Epithelial cell of prostate (primary cell): ENCODE measurements at regions not wholly inside any gene's neighbourhood (a gene's known extent, or its start where the extent isn't known, plus 50 kb on each side); places are given as distances from the start of the nearest gene placed in this dataset.

ENCODE experiments used
- DNase-seq: peaks from one replicate; pipeline ENCODE4 v3.0.0-alpha.2; 2011; ENCODE audit warnings: low read depth, low spot score
- H3K27ac ChIP-seq: fragments of 450-650 bp; 2 replicates; pipeline ENCODE4 v1.5.1; 2017; ENCODE audit warnings: mild to moderate bottlenecking

DNA sequence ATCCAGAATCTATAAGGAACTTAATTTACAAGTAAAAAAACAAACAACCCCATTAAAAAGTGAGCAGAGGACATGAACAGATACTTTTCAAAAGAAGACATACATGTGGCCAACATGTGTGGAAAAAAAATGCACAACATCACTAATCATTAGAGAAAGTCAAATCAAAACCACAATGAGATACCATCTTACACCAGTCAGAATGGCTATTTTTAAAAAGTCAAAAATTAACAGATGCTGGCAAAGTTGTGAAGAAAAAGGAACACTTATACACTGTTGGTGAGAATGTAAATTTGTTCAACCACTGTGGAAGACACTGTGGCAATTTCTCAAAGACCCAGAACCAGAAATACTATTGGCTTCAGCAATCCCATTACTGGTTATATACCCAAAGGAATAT lies 830.0 kb upstream of the ALCAM start:
- no peak for DNase-seq
- H3K27ac ChIP-seq: no peak overlapping the region

- H3K27ac ChIP-seq: no peak overlapping the region
Measured at GRCh38 chr3:104537323-104537722, 829.4 kb upstream of the ALCAM start.

DNA sequence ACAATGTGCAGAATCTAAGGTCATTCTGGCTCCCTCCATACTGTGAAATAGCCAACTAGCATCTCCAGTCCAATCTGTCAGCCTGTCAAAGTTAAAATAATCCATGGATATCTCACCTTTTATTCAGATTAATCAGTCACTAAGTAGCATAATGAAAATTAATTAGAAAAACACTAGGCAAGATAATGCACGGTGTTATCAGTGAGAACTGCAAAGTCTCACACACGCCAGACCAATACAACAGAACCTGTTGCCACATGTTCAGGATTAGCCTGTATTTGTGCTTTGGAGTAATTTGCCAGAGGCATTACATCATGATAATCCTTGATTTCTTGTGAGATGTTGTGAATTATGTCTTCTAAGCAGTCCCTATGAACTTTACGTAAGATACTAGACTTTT lies 820.4 kb upstream of the ALCAM start:
- no peak for DNase-seq

More at GRCh38 chr3:104537323-104537722, 829.4 kb upstream of the ALCAM start:
- no peak for DNase-seq

GRCh38 chr3:104547031-104547430 lies 819.7 kb upstream of the ALCAM start:
- no peak overlapping the region for H3K27ac ChIP-seq
- DNase-seq: no peak

More for the DNA sequence above, 820.4 kb upstream of the ALCAM start:
- no peak overlapping the region for H3K27ac ChIP-seq

- no peak for DNase-seq
- H3K27ac ChIP-seq: no peak overlapping the region
Measured at GRCh38 chr3:104548401-104548800, 818.3 kb upstream of the ALCAM start.

GRCh38 chr3:104549099-104549714 lies 817.5 kb upstream of the ALCAM start:
- DNase-seq: no peak
- no peak overlapping the region for H3K27ac ChIP-seq

DNA sequence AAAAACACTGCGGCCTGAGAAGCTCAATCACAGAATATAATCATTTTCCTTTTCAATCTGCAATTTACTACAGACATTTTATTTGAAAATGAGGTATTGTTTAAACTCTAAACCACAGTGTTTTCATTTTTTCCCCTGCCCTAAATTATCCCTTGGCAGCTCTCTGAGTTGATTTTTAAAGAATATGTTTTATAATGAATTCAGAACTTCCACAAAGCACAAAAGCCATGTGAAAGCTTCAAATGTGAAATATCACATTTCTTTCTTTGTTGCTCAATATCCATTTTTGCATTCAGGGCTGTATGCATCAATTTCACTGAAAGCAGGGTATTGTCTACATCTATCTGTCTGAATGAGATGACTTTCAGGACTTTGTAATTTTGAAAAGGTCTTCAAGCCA lies 813.6 kb upstream of the ALCAM start:
- no peak for DNase-seq
- H3K27ac ChIP-seq: no peak overlapping the region

- no peak overlapping the region for H3K27ac ChIP-seq
- DNase-seq: no peak
Measured at GRCh38 chr3:104554425-104554824, 812.3 kb upstream of the ALCAM start.

- DNase-seq: no peak
- H3K27ac ChIP-seq: no peak overlapping the region
Measured at GRCh38 chr3:104555728-104556127, 811.0 kb upstream of the ALCAM start.

GRCh38 chr3:104556372-104557078 lies 810.2 kb upstream of the ALCAM start:
- no peak overlapping the region for H3K27ac ChIP-seq
- no peak for DNase-seq

GRCh38 chr3:104561324-104561723 lies 805.4 kb upstream of the ALCAM start:
- no peak for DNase-seq
- no peak overlapping the region for H3K27ac ChIP-seq

- no peak overlapping the region for H3K27ac ChIP-seq
- no peak for DNase-seq
Measured at GRCh38 chr3:104564045-104564643, 802.6 kb upstream of the ALCAM start.

- DNase-seq: no peak
- H3K27ac ChIP-seq: no peak overlapping the region
Measured at GRCh38 chr3:104566054-104566453, 800.7 kb upstream of the ALCAM start.

DNA sequence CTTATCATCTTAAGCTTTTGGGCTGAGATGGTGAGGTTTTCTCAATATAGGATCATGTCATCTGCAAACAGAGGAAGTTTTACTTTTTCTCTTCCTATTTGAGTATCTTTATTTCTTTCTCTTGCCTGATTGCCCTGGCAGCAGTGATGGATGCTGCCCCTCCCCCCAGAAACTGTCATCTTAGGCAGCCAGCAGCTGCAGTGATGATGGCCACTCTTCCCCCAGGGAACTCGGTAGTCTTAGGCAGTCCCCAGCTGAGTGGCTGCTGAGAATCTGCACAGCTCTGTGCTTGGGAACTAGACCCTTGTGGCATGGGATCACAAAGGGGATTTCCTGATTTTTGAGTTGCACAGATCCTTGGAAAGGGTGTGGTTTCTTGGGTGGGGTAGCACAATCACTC lies 791.1 kb upstream of the ALCAM start:
- DNase-seq: no peak
- no peak overlapping the region for H3K27ac ChIP-seq

DNA sequence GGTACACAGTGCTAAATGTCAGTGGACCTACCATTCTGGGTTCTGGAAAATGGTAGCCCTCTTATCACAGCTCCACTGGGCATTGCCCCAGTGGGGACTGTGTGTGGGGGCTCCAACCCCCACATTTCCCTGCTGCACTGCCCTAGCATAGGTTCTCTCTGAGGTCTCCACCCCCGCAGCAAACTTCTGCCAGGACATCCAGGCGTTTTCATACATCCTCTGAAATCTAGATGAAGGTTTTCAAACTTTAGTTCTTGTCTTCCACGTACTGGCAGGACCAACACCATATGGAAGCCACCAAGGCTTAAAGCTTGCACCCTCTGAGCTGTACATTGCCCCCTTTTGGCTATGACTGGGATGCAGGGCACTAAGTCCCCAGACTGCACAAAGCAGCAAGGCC lies 788.2 kb upstream of the ALCAM start:
- DNase-seq: no peak
- H3K27ac ChIP-seq: no peak overlapping the region

DNA sequence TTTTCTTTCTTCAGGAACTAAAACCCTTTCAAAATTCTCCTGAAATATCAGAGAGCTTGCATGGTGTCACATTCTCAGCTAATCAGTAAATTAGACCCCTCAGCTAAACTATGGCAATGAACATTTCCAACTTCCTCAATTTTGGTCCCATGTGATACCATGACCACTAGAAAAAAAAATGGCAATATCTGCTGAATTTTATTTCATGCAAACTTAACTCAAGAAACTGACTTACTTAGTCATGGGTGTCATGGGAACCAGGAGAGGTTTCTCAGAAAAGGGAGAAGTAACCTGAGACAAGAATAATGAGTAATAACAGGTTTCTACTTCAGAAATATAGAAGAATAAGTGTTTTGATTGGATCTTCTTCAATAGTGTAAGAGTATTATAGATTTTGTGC lies 784.6 kb upstream of the ALCAM start:
- no peak for DNase-seq
- H3K27ac ChIP-seq: no peak overlapping the region

- no peak for DNase-seq
- no peak overlapping the region for H3K27ac ChIP-seq
Measured at GRCh38 chr3:104584682-104585081, 782.0 kb upstream of the ALCAM start.

GRCh38 chr3:104586344-104586743 lies 780.4 kb upstream of the ALCAM start:
- DNase-seq: no peak
- H3K27ac ChIP-seq: no peak overlapping the region

- no peak overlapping the region for H3K27ac ChIP-seq
Measured at GRCh38 chr3:104588442-104588841, 778.3 kb upstream of the ALCAM start.

GRCh38 chr3:104591776-104592175 lies 774.9 kb upstream of the ALCAM start:
- no peak overlapping the region for H3K27ac ChIP-seq
- no peak for DNase-seq

More at GRCh38 chr3:104588442-104588841, 778.3 kb upstream of the ALCAM start:
- no peak for DNase-seq

GRCh38 chr3:104594491-104594890 lies 772.2 kb upstream of the ALCAM start:
- DNase-seq: no peak
- no peak overlapping the region for H3K27ac ChIP-seq

GRCh38 chr3:104596054-104596453 lies 770.7 kb upstream of the ALCAM start:
- no peak overlapping the region for H3K27ac ChIP-seq
- DNase-seq: no peak
